WTC11 (cell line): ENCODE measurements at regions not wholly inside any gene's neighbourhood (a gene's known extent, or its start where the extent isn't known, plus 50 kb on each side); places are given as distances from the start of the nearest gene placed in this dataset.

Source experiments
- CTCF ChIP-seq: fragments of 200-600 bp; IDR thresholded peaks from 2 replicates; pipeline ENCODE4 v1.8.0; 2022; ENCODE audit warnings: antibody characterized with exemption
- KAT7 ChIP-seq: sonication (generic); formaldehyde crosslinking; IDR thresholded peaks from 2 replicates; pipeline ENCODE4 v1.8.1; 2023; ENCODE audit warnings: missing genetic modification reagents, mild to moderate bottlenecking, borderline replicate concordance
- TP53 ChIP-seq: sonication (generic); formaldehyde crosslinking; IDR thresholded peaks from 2 replicates; pipeline ENCODE4 v1.8.1; 2023; ENCODE audit warnings: mild to moderate bottlenecking, missing genetic modification reagents
- ZNF121 ChIP-seq: sonication (generic); formaldehyde crosslinking; IDR thresholded peaks from 2 replicates; pipeline ENCODE4 v1.8.0; 2023; ENCODE audit warnings: missing genetic modification reagents
- TF ChIP-seq, protein P1 (sequence below): fragments of 250-450 bp; sonication (Bioruptor Pico); IDR thresholded peaks from 2 replicates; pipeline ENCODE4 v1.9.0; 2021; ENCODE audit warnings: moderate library complexity, mild to moderate bottlenecking, inconsistent platforms, borderline replicate concordance

GRCh38 chr7:118754608-118755007, 530.1 kb downstream of the ANKRD7 start:
- TF ChIP-seq KAT7 (no peak), TP53 (CRISPR knock-in tag) (no peak), CTCF (no peak), ZNF121 (CRISPR knock-in tag) (no peak)
- TF ChIP-seq, protein P1, sequence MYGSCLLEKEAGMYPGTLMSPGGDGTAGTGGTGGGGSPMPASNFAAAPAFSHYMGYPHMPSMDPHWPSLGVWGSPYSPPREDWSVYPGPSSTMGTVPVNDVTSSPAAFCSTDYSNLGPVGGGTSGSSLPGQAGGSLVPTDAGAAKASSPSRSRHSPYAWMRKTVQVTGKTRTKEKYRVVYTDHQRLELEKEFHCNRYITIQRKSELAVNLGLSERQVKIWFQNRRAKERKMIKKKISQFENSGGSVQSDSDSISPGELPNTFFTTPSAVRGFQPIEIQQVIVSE (CRISPR knock-in tag), result no peak
